Retinal pigment epithelial cell (primary cell): ENCODE measurements at regions not wholly inside any gene's neighbourhood (a gene's known extent, or its start where the extent isn't known, plus 50 kb on each side); places are given as distances from the start of the nearest gene placed in this dataset.

ENCODE experiments used
- DNase-seq: peaks from one replicate; pipeline ENCODE4 v3.0.0-alpha.2; 2010; ENCODE audit warnings: low read depth
- H3K4me3 ChIP-seq: 2 replicates; pipeline ENCODE4 v1.5.1; 2011; ENCODE audit warnings: mild to moderate bottlenecking, low read length, control low read depth, moderate library complexity
- TF ChIP-seq, protein P1 (sequence below): conservative IDR thresholded peaks from 2 replicates; pipeline ENCODE4 v1.5.1; 2011; ENCODE audit warnings: low read depth, low read length, control low read depth, inconsistent platforms

DNA sequence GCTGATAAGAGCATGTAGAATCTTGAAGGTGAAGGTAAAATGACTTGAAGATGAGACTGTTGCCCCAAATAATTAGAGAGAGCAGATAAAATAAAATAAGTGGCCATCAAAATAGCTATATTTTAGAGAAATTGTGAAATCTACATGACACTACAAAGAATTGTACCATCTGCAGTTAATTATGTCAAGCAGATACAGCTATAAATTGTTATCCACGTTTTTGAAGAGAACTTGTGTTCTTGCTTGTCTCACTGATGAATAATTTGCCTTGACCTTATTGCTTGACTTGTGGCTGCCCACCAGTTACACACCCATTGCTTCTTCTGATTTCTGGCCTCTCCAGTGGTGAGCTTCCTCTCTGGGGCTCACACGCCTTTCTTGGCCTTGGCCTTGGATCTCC is 75.8 kb upstream of the TNIP3 start:
- DNase-seq, result no peak
- TF ChIP-seq, protein P1, sequence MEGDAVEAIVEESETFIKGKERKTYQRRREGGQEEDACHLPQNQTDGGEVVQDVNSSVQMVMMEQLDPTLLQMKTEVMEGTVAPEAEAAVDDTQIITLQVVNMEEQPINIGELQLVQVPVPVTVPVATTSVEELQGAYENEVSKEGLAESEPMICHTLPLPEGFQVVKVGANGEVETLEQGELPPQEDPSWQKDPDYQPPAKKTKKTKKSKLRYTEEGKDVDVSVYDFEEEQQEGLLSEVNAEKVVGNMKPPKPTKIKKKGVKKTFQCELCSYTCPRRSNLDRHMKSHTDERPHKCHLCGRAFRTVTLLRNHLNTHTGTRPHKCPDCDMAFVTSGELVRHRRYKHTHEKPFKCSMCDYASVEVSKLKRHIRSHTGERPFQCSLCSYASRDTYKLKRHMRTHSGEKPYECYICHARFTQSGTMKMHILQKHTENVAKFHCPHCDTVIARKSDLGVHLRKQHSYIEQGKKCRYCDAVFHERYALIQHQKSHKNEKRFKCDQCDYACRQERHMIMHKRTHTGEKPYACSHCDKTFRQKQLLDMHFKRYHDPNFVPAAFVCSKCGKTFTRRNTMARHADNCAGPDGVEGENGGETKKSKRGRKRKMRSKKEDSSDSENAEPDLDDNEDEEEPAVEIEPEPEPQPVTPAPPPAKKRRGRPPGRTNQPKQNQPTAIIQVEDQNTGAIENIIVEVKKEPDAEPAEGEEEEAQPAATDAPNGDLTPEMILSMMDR, result no peak
- no peak overlapping the region for H3K4me3 ChIP-seq

DNA sequence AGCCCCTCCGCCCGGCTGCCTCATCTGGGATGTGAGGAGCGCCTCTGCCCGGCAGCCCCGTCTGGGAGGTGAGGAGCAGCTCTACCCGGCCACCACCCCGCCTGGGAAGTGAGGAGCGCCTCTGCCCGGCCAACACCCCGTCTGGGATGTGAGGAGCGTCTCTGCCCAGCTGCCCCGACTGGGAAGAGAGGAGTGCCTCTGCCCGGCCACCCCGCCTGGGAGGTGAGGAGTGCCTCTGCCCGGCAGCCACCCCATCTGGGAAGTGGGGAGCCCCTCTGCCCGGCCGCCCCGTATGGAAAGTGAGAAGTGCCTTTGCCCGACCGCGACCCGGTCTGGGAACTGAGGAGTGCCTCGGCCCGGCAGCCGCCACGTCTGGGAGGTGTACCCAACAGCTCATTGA is 74.3 kb upstream of the TNIP3 start:
- H3K4me3 ChIP-seq, result no peak overlapping the region
- TF ChIP-seq, protein P1, result no peak
- DNase-seq, result no peak

DNA sequence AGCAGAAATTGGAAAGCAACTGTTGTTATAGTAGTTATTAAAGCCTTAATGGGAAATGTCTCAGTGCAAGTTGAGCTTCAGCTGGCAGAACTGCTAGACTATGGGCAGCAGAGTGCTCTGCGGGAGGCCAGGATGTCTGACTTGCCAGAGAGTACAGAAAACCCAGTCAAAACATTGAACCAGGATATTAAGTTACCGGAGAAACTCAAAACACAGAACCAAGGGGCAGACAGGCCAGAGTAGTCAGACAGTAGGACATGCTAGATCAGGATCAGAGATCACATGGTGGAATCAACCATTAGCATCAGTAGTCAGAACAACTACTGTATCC is 72.9 kb upstream of the TNIP3 start:
- TF ChIP-seq, protein P1, result no peak
- no peak overlapping the region for H3K4me3 ChIP-seq
- DNase-seq, result no peak

DNA sequence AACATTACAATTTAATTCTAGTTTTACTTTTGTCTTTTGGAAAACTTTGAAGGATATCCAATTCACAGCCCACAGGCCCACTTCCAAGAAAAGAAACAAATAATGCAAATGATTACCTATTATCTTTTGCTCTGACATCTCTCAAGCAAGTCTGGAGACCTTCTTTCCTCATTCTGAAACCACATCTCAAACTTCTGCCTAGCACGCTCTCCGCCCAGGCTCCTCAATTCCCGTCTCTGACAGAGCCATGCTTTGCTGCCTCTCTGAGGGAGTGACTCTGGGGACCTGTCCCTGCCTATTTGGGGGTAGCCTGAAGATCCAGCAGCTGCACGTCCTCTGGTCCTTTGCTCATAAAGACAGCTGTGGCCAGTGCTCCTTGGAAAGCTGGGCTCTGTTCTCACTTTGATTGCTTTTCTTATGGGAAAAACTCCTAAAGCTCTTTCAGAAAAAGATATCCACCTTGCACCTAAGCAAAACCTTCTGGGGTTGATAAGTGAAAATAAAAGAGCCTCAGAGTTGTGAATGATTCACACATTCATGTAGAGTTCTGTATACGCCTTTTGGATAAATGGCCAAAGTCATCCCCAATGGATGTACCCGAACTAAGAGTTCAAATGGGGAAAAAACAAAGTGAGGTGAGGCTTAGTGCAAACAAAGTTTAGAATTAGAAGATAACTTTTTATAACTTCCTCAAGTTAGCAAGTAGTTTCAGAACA is 72.4 kb upstream of the TNIP3 start:
- TF ChIP-seq, protein P1, result no peak
- no peak overlapping the region for H3K4me3 ChIP-seq
- DNase-seq, result no peak

DNA sequence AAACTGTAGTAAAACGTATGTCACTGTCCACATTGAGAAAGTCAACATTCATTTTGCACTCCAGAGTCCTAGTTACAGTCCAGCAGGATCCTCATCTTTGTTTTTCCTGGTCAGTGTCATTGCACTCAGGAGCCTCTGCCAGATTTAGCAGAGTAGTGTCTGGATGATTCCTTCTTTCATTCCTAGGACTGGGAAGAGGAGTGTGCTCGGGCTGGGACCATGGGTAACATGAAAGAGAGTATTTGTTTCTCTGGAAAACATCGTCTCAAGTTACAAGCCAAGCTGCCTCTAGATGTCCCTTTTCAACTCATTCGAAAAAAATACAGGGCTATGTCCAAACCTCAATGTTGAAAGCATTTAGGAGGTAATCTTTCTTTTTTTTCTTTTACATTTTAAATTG is 69.9 kb upstream of the TNIP3 start:
- H3K4me3 ChIP-seq, result no peak overlapping the region
- DNase-seq, result no peak

DNA sequence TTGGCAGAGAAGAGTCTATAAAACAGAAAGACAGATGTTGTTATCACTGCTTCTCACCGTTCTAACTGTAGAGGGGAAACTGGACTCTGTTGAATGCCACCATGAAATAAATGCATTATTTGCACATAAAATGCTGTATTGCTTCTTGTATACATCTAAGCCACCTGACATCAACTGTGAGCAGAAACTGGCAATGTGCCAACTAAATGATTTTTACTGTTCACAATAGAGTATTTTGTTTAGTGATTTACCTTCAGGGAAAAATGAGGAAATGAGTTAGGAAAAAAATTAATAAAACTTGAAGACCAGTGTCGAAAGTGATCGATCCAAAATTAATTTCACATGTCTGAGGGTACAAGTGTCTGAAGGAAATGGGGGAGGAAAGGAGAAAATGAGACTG is 65.9 kb upstream of the TNIP3 start:
- no peak overlapping the region for H3K4me3 ChIP-seq
- TF ChIP-seq, protein P1, result no peak
- no peak for DNase-seq

More for the DNA sequence above, 69.9 kb upstream of the TNIP3 start:
- TF ChIP-seq, protein P1, result no peak

DNA sequence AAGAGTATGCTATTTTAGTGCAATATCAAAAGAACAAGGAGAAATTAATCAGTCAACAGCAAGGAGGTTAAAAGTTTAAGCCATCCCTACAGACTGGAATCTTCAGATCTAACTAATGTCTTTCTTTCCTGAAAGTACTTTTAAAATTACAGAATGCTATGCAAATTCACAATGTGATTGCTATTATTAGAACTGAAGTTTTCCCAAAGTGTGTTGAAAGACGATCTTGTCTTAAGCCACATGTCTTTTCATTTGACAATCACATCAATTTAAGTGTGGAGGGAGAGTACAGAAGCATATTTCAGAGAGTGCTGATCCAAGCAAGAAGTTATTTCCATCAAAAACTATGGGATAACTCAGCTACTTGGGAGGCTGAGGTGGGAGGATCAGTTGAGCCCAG is 64.7 kb upstream of the TNIP3 start:
- no peak overlapping the region for H3K4me3 ChIP-seq
- DNase-seq, result no peak
- TF ChIP-seq, protein P1, result no peak
